GM19395 (cell line): ENCODE measurements at regions not wholly inside any gene's neighbourhood (a gene's known extent, or its start where the extent isn't known, plus 50 kb on each side); places are given as distances from the start of the nearest gene placed in this dataset.
"Not testable (repeated sequence)": the region's sequence is repeated elsewhere in the genome, so short reads cannot be mapped to it uniquely, and the experiment has no call there.

ENCODE experiments used
- ATAC-seq: cut with Tn5 transposase; IDR thresholded peaks from one replicate; pipeline ENCODE4 v1.9.1; 2021; ENCODE audit warnings: mild to moderate bottlenecking, moderate library complexity; ENCODE audit not compliant: unreplicated experiment

DNA sequence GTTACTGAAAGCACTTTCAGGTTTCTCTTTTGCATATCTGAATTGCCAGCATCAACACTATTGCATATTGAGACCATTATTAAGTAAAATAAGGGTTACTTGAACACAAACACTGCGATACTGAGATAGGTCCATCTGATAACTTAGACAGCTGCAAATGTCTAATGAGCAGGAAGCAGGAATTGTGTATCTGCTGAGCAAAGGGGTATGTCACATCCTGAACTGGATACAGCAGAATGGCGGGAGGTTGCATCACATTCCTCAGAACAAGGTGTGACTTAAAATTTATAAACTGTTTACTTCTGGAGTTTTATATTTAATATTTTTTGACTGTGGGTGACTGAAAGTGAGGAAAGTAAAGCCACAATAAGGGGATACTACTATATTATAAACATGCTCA is 142.4 kb downstream of the POTEH start:
- ATAC-seq, result not testable (repeated sequence)

DNA sequence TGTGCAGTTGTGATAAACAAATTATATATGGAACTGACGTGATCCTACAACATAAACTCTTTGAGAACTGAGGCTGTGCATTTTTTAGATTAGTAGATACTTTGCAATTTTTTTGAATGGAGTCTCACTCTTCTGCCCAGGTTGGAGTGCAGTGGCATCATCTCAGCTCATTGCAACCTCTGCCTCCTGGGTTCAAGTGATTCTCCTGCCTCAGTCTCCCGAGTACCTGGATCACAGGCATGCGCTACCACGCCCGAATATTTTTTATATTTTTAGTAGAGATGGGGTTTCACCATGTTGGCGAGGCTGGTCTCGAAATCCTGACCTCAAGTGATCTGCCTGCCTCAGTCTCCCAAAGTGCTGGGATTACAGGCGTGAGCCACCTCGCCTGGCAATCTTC is 145.9 kb downstream of the POTEH start:
- not testable (repeated sequence) for ATAC-seq

DNA sequence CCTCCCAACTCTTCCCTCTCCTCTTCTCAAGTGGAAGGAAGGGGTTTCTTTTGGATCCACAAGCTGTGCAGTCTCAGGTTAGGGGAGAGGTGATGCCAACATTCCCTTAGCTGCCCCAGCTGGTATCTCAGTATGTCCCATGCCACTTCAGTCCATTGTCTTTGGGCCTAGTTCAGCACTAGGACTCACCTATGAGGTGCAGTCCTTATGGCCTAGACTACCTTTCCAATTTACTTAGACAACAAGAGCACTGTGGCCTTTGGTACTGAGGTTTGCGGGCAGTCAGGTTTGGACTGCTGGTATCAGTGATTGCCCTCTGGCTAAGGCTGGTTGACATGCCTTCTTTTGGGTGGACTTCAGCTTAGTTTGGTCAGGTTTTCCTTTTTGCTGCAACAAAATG is 159.9 kb downstream of the POTEH start:
- not testable (repeated sequence) for ATAC-seq

DNA sequence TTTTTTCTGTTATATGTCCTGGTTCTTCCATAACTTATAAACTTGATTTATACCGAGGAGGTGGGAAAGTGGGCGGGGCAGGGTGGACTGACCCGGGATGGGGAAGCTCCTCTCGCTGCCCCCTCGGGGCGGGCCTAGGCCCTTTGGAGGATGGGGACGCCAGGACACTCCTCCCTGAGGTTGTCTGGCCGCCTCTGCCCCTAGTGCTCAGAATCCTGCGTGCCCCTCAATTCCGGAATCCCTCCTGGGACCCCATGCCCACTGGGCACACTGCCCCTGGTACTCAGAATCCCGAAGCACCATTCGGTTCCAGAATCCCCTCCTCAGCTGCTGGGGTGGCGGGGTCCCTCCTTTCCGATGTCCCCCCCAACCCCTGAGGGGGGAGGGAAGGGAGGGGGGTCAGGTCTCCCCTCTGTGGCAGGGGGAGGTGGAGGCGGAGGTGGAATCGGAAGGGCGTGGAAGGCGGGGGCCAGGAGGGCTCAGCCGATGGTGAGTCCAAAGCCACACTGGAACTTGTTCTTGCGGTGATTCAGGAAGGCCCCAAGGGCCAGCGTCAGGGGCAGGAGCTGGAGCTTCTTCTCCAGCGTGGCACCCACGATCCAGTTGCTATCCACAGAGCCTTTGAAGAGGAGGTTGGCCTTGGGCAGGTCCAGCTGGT is 164.0 kb downstream of the POTEH start:
- not testable (repeated sequence) for ATAC-seq

DNA sequence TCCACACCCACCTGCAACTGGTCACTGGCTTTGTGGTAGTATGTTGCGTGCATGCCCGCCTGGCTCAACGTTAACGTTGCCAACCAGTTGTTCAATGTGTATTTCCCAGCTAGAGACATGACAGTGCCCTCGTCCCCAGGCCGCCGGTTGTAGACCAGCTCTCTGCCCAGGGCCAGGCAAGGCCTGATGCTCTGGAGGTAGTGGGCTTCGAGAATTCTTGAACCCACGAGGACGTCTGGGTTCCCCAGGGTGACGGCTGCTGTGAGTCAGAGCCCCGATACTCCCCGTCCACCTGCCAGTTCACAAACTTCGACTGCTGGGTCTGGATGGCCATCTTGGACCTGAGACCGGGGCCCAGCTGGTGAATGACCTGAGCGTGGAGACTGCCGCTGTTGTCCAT is 164.6 kb downstream of the POTEH start:
- ATAC-seq, result not testable (repeated sequence)

DNA sequence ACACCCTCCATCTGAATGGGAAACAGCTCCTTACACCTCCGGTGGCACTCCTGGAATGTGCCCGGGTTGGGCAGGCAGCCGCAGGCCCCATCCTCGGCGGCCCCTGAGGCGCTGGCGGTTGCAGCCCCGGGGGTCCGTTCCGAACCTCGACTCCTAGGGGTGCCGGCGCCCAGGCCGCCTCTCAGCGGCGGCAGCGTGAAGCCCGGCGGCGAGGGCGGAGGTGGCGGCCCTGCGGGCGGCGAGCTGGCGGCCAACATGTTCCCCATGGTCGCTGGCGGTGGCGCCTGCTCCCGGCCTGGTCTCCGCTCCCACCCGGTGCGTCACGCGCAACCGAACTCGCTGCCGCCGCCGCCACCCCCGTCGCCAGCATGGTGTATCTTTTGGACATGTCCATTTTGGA is 165.2 kb downstream of the POTEH start:
- not testable (repeated sequence) for ATAC-seq

DNA sequence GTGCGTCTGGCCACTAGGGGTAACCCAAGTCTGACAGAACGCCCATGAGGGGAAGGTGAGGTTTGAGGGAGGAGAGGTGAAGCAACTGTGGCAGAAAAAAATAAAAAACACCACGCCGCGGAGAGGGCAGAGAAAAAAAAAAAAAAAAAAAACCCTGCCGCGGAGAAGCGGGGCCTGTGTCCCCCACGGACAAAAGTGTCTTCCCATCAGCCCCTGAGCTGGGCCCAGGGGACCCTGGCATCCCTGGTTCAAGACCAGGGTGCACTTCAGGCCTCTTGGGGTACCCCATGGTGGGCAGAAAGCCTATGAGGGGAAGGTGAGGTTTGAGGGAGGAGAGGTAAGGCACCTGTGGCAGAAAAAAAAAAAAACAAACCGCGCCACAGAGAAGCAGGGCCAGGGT is 191.1 kb downstream of the POTEH start:
- ATAC-seq, result not testable (repeated sequence)

DNA sequence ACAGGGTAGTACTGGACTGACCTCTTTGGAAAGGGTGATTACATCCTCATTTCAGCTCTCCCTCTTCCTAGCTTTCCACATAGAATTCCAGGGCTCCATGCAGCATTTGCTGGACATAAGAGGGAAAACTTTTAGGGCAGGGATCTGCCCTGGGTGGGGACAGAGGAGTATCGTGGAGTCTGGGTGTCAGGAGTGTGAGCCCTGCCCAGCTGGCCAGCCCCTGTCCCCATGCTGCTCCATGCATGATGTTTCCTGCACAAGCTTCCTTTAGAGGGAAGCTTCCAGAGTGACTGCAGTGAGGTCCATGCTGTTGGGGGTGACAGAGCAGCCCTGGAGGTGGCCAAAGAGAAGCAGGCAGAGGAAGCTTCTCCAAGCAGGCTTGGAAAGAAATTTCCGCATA is 214.5 kb downstream of the POTEH start:
- not testable (repeated sequence) for ATAC-seq

DNA sequence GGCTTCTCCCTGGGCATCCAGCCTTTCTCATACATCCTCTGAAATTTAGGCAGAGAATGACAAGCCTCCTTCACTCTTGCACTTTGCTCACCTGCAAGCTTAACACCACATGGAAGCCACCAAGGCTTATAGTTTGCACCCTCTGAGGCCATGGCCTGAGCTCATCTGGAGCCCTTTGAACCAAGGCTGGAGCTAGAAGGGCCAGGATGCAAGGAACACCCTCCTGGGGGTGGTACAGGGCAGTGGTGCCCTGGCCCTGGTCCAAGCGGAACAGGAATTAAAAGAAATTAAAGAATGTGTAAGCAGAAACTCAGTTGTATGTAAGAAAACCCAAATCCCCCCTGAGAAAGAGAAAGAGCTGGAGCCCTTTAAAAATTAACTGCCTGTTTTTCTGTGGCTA is 221.9 kb downstream of the POTEH start:
- not testable (repeated sequence) for ATAC-seq

DNA sequence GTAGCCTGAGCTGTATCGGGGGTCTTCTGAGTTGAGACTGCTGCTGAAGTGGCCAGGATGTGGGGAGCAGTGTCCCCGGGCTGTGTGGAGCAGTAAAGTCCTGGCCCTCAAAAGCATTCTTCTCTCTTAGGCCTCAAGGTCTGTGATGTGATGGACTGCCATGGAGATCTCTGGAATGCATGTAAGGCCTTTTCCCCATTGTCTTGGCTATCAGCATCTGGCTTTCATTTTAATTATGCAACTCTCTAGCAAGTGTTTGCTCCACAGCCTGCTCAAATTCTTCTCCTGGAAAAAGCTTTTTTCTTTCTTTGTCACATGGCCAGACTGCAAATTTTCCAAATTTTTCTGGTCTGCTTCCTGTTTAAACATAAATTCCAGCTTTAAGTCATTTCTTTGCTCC is 229.3 kb downstream of the POTEH start:
- ATAC-seq, result not testable (repeated sequence)

DNA sequence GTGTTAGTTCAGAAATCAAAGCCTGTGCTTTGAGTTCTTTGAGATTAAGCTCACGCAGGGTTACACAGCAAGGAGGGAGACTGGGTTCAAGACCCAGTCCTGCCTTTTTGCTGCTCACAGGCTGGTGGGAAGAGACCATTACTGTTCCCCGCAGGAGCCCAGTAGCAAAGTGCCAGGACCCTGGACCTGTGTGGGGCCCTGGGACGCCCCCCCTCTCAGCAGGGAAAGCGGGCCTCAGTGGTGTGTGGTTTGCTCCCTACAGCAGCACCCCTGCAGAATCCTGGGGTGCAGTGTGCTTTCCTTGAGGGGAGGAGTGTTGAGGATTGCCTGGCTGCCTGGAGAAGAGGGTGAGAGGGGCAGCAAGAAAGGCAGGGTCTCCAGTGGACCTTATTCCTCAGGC is 231.1 kb downstream of the POTEH start:
- ATAC-seq, result not testable (repeated sequence)

DNA sequence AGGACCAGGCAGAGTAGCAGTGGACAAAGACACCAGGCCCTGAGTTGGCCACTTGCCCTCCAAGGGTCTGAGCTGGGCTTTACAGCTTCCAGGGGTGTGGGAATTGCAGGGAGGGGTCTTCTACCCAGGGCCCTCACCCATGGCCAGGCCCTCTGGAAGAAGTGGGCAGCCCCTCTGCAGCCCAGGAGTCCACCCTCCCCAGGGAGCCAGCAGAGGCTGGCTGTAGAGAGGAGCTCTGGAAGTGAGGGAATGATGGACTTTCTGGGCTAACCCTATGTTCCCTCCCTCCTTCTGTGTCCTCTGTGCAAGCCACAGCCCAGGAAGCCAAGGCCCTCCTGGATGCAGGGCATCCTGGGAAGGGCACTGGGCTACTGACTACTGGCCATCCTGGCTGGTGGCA is 232.3 kb downstream of the POTEH start:
- ATAC-seq, result not testable (repeated sequence)

DNA sequence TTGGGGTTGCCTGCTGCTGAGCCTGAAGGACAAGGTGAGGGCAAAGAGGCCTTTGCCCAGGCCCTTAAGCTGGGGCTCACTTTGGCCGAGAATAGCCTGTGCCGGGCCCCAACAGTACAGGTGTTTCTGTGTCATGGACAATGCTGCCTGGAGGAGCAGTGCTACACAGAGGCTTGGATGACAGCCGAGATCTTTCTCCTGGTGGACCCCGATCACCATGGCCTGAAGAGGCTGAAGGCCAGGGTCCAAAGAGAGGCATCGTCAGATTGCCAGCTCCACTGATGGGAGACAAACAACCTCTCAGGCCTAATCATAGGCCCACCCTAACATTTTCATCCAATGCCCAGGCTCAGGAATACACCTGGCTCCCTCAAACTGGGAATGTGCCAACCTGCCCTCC is 232.8 kb downstream of the POTEH start:
- ATAC-seq, result not testable (repeated sequence)

DNA sequence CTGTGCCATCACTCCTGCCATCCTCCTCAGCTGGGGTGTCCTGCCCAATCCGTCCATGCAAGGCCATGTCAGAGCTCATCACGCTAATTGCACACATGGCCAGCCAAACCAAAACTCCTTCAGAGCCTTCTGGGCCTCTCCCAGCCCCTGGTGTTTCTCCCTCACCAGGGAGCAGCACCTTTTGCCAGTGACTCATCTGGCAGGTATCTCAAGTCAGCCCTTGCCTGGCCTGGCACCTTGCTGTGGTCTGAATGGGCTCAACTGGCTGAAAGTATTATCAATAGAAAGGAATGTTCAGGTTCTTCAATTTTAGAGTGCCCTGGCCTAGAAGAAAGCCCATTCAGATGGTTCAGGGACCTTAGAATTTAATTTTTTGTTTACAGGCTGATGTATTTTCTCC is 235.0 kb downstream of the POTEH start:
- not testable (repeated sequence) for ATAC-seq

DNA sequence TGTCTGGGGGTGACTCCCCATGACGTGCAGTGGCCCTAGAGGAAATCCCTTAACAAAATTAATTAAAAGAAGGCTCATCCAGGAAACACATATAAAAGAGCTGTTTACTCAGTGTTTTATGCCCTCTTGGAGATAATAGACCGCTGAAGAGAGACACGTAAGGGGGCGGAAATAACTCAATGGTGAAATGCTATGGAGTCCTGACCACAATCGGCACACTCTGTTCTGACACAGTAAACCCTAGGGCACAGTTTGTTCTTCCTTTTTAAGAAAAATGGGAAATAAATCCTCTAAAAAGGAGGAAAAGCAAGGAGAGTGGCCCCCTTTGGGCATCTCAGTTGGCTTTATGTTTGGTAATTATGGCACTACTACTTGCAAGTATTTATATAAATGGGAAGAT is 237.3 kb downstream of the POTEH start:
- not testable (repeated sequence) for ATAC-seq
